Endothelial cell of umbilical vein (primary cell): ENCODE measurements at regions not wholly inside any gene's neighbourhood (a gene's known extent, or its start where the extent isn't known, plus 50 kb on each side); places are given as distances from the start of the nearest gene placed in this dataset.

Source experiments
- BruUV-seq: library from RNA; stranded (reverse); fragments of 400-500 nt; replicated peaks from 2 replicates; lab custom pipeline; 2021; lab: Mats Ljungman, UMichigan
- CTCF ChIA-PET: fragments of 300-600, 350-600 bp; sonication (Branson Sonifier 250); formaldehyde crosslinking; loops from one replicate; lab custom pipeline; 2021; ENCODE audit warnings: antibody characterized with exemption, inconsistent platforms; lab: Charles Lee
- POLR2A ChIA-PET: fragments of 300-600, 350-600 bp; sonication (Branson Sonifier 250); formaldehyde crosslinking; loops from one replicate; lab custom pipeline; 2021; ENCODE audit warnings: antibody characterized with exemption, inconsistent platforms; lab: Charles Lee
- DNase-seq: peaks from one replicate; pipeline ENCODE4 v3.0.0-alpha.2; 2011; ENCODE audit warnings: low read depth, low spot score
- FAIRE-seq: peaks from 2 replicates; lab custom pipeline; 2011; peaks lifted over from hg19 to GRCh38; lab: Jason Lieb, UNC
- H2AFZ ChIP-seq: 2 replicates; pipeline ENCODE4 v1.6.0; 2012; ENCODE audit warnings: low read depth, low read length, control low read depth, inconsistent platforms
- H3K27ac ChIP-seq: 2 replicates; pipeline ENCODE4 v1.5.1; 2011; ENCODE audit warnings: low read depth, mild to moderate bottlenecking, control low read depth, low read length, moderate library complexity; ENCODE audit not compliant: insufficient read depth
- H3K27me3 ChIP-seq, 2 experiments: 2 replicates each; pipeline versions ENCODE4 v1.6.0 to v1.6.1; 2011; ENCODE audit warnings: low read length in 2 of 2, mixed read lengths in 1 of 2; ENCODE audit not compliant: control insufficient read depth in 2 of 2, insufficient read depth in 2 of 2
- H3K36me3 ChIP-seq, 2 experiments: 2 replicates in 1 of 2; 3 replicates in 1 of 2; pipeline ENCODE4 v1.5.1; 2011; ENCODE audit warnings: low read length in 2 of 2, mild to moderate bottlenecking in 1 of 2, moderate library complexity in 1 of 2; ENCODE audit not compliant: control insufficient read depth in 2 of 2, insufficient read depth in 2 of 2; ENCODE audit errors: extremely low read depth in 1 of 2
- H3K4me1 ChIP-seq: 3 replicates; pipeline ENCODE4 v1.5.1; 2011; ENCODE audit warnings: mild to moderate bottlenecking, low read length; ENCODE audit not compliant: control insufficient read depth, insufficient read depth; ENCODE audit errors: extremely low read depth
- H3K4me2 ChIP-seq: 2 replicates; pipeline ENCODE4 v1.6.1; 2011; ENCODE audit warnings: low read length, control low read depth, mixed read lengths; ENCODE audit not compliant: insufficient read depth
- H3K4me3 ChIP-seq, 3 experiments: fragments of 200-600 bp in 1 of 3; sonication (generic), shearing (Covaris generic) in 1 of 3; replicated peaks in 1 of 3; 2 replicates each; pipeline ENCODE4 v1.5.1; 2011 to 2016; ENCODE audit warnings: control low read depth in 3 of 3, low read length in 3 of 3, mild to moderate bottlenecking in 2 of 3, inconsistent platforms in 1 of 3, low read depth in 1 of 3, moderate library complexity in 1 of 3; ENCODE audit not compliant: insufficient read depth in 1 of 3
- H3K79me2 ChIP-seq: 2 replicates; pipeline ENCODE4 v1.6.0; 2012; ENCODE audit warnings: low read length, inconsistent platforms; ENCODE audit not compliant: control insufficient read depth, insufficient read depth
- H3K9ac ChIP-seq: replicated peaks from 2 replicates; pipeline ENCODE3; 2011; ENCODE audit warnings: low read length, control low read depth; ENCODE audit not compliant: insufficient read depth; ENCODE audit errors: extremely low read depth
- H3K9me1 ChIP-seq: replicated peaks from 3 replicates; pipeline ENCODE4 v1.6.0; 2011; ENCODE audit warnings: mild to moderate bottlenecking, low read length; ENCODE audit not compliant: control insufficient read depth, insufficient read depth; ENCODE audit errors: extremely low read depth
- H3K9me3 ChIP-seq: replicated peaks from 2 replicates; pipeline ENCODE4 v1.5.1; 2012; ENCODE audit warnings: low read length, inconsistent platforms; ENCODE audit not compliant: control insufficient read depth, insufficient read depth
- H4K20me1 ChIP-seq: replicated peaks from 2 replicates; pipeline ENCODE3; 2011; ENCODE audit warnings: mild to moderate bottlenecking, low read length; ENCODE audit not compliant: control insufficient read depth, insufficient read depth; ENCODE audit errors: extremely low read depth
- CTCF ChIP-seq, 2 donors: IDR thresholded peaks; 1 replicate in 1 of 2; 2 replicates in 1 of 2; pipeline ENCODE4 v1.5.1; 2011; ENCODE audit warnings: low read length in 2 of 2, mild to moderate bottlenecking in 2 of 2, moderate library complexity in 2 of 2, control low read depth in 1 of 2, inconsistent platforms in 1 of 2, low read depth in 1 of 2; ENCODE audit not compliant: insufficient read depth in 1 of 2; ENCODE audit errors: extremely low read depth in 1 of 2
- EZH2 ChIP-seq: IDR thresholded peaks from 2 replicates; pipeline ENCODE4 v1.6.1; 2012; ENCODE audit warnings: borderline replicate concordance, low read depth, mild to moderate bottlenecking, moderate library complexity, low read length, inconsistent platforms; ENCODE audit not compliant: severe bottlenecking
- FOS ChIP-seq: IDR thresholded peaks from 2 replicates; pipeline ENCODE4 v1.6.1; 2011; ENCODE audit warnings: mild to moderate bottlenecking, low read length, moderate library complexity, borderline replicate concordance; ENCODE audit not compliant: insufficient read depth
- GATA2 ChIP-seq: IDR thresholded peaks from 2 replicates; pipeline ENCODE4 v1.7.0; 2011; ENCODE audit warnings: low read depth, mild to moderate bottlenecking, moderate library complexity, mixed read lengths, low read length; ENCODE audit not compliant: insufficient read length, insufficient read depth
- JUN ChIP-seq: IDR thresholded peaks from 2 replicates; pipeline ENCODE4 v1.6.1; 2011; ENCODE audit warnings: borderline replicate concordance, low read depth; ENCODE audit not compliant: insufficient read length, insufficient read depth
- MAX ChIP-seq: IDR thresholded peaks from 2 replicates; pipeline ENCODE4 v1.6.1; 2011; ENCODE audit not compliant: insufficient read depth, insufficient read length
- MYC ChIP-seq: IDR thresholded peaks from one replicate; pipeline ENCODE4 v1.6.1; 2011; ENCODE audit warnings: mild to moderate bottlenecking, low read depth, low read length
- POLR2A ChIP-seq: IDR thresholded peaks from 2 replicates; pipeline ENCODE4 v1.6.1; 2012; ENCODE audit warnings: low read depth, mild to moderate bottlenecking, control low read depth, low read length
- POLR2AphosphoS5 ChIP-seq: IDR thresholded peaks from 2 replicates; pipeline ENCODE4 v1.6.1; 2012; ENCODE audit warnings: low read depth, mild to moderate bottlenecking, control low read depth, low read length, moderate library complexity; ENCODE audit not compliant: insufficient read depth
- dilution Hi-C: fragments of 300-500 bp; cut with MboI; formaldehyde crosslinking; loops from one replicate; pipeline ENCODE4 v1.15.0; 2019; ENCODE audit warnings: low sequenced_read_pairs; ENCODE audit not compliant: extremely low pct_ligation_motif_present
- intact Hi-C: fragments of 100-400 bp; cut with micrococcal nuclease; formaldehyde crosslinking; loops from one replicate; pipeline ENCODE4 v1.10.0; 2022

GRCh38 chr2:120404941-120405758 is 59.2 kb downstream of the INHBB start:
- CTCF ChIA-PET: interaction anchor here (1.1 to 1.6 kb wide), 3 partner anchors 14 to 40 kb away, joined by 3 to 4 read pairs (median 4); no protein-coding TSS in a partner anchor
- no peaks in the 10 kb centered on the region for H3K79me2 ChIP-seq
- no peak overlapping the region for H3K9ac ChIP-seq
- BruUV-seq: no TSS peak
- DNase-seq: no peak
- intact Hi-C loops: no loop called here
- no peak overlapping the region for H2AFZ ChIP-seq
- H3K27me3 ChIP-seq: peaks cover 0 to 2% of the 10 kb centered on the region in 2 experiments
- H3K27ac ChIP-seq: no peak overlapping the region
- H4K20me1 ChIP-seq: no peaks in the 10 kb centered on the region
- no peaks in the 10 kb centered on the region for H3K36me3 ChIP-seq
- H3K9me1 ChIP-seq: no peaks in the 10 kb centered on the region
- H3K9me3 ChIP-seq: no peaks in the 10 kb centered on the region
- no peak overlapping the region for H3K4me2 ChIP-seq
- dilution Hi-C loops: no loop called here
- TF ChIP-seq CTCF (IDR thresholded peaks at IDR 0.05; ENCODE audit: extremely low read depth in 1 of 2, insufficient read depth in 1 of 2, low read depth in 1 of 2, low read length in 2 of 2) (no peak), EZH2 (no peak), GATA2 (no peak), POLR2A (no peak), POLR2AphosphoS5 (no peak), MAX (no peak), FOS (no peak), JUN (no peak), MYC (no peak)
- no peak for FAIRE-seq
- no peak overlapping the region for H3K4me3 ChIP-seq
- POLR2A ChIA-PET: no interaction called here
- H3K4me1 ChIP-seq: no peaks in the 10 kb centered on the region
